ENCODE measurements at regions not wholly inside any gene's neighbourhood (a gene's known extent, or its start where the extent isn't known, plus 50 kb on each side); places are given as distances from the start of the nearest gene placed in this dataset.

GRCh38 chr13:52961987-52962386 lies 66.6 kb upstream of the OLFM4 start:
- TF ChIP-seq, protein P1, sequence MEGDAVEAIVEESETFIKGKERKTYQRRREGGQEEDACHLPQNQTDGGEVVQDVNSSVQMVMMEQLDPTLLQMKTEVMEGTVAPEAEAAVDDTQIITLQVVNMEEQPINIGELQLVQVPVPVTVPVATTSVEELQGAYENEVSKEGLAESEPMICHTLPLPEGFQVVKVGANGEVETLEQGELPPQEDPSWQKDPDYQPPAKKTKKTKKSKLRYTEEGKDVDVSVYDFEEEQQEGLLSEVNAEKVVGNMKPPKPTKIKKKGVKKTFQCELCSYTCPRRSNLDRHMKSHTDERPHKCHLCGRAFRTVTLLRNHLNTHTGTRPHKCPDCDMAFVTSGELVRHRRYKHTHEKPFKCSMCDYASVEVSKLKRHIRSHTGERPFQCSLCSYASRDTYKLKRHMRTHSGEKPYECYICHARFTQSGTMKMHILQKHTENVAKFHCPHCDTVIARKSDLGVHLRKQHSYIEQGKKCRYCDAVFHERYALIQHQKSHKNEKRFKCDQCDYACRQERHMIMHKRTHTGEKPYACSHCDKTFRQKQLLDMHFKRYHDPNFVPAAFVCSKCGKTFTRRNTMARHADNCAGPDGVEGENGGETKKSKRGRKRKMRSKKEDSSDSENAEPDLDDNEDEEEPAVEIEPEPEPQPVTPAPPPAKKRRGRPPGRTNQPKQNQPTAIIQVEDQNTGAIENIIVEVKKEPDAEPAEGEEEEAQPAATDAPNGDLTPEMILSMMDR (IDR thresholded peaks at IDR 0.05): no peak
- no peak for TF ChIP-seq POLR2A (IDR thresholded peaks at IDR 0.05)
- TF ChIP-seq EP300 (IDR thresholded peaks at IDR 0.05): no peak
- no peak for TF ChIP-seq POLR2AphosphoS5 (IDR thresholded peaks at IDR 0.05)
- H3K9me3 ChIP-seq: no peaks in the 10 kb centered on the region
- peaks cover 9% of the 10 kb centered on the region for H3K27me3 ChIP-seq
- H3K4me3 ChIP-seq: no peak overlapping the region
- no peaks in the 10 kb centered on the region for H3K4me1 ChIP-seq
- H3K36me3 ChIP-seq: no peaks in the 10 kb centered on the region
- H3K27ac ChIP-seq: no peak overlapping the region
- WGBS, 2 donors (ENCODE audit: low coverage in 1 of 2): 24 to 29% methylated on average over 2 to 3 of the region's 4 CpGs
- no peak for ATAC-seq

DNA sequence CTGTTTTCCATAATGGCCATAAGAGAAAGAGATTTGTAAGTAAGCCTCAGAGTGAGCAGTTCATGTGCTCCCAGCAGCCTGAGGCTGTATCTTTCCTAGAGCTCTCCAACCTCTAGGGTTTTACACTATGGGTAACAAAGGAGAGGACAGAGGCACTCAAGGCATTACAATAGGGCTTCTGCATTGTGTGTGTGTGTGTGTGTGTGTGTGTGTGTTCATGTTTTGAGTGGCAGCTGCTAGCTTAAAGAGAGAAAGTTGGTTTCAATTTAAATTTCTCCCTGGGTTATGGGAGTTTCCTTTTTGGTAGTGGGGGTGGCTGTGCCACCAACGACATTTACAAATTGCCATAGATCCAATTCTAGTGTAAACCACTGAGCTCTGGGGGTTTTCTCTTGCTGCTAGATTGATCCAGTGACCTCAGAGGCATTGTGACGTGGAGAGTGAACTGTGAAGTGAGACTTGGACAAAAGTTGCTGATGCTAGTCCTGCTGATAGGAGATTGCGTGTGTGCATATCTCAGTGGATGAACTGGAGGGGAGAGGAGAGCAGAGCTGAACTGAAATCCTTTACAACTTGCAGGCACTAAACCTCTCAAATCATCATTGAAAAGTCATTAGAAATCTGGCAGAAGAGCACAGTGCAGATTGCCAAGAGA lies 67.2 kb upstream of the OLFM4 start:
- no peaks in the 10 kb centered on the region for H3K9me3 ChIP-seq
- no peak overlapping the region for H3K27ac ChIP-seq
- no peaks in the 10 kb centered on the region for H3K4me1 ChIP-seq
- TF ChIP-seq POLR2AphosphoS5 (IDR thresholded peaks at IDR 0.05): no peak
- no peak for TF ChIP-seq POLR2A (IDR thresholded peaks at IDR 0.05)
- no peak for TF ChIP-seq EP300 (IDR thresholded peaks at IDR 0.05)
- peaks cover 9% of the 10 kb centered on the region for H3K27me3 ChIP-seq
- ATAC-seq: no peak
- no peaks in the 10 kb centered on the region for H3K36me3 ChIP-seq
- no peak overlapping the region for H3K4me3 ChIP-seq
- 17 to 57% methylated on average over 2 of the region's 3 CpGs for WGBS, 2 donors (ENCODE audit: low coverage in 1 of 2)

- no peak overlapping the region for H3K27ac ChIP-seq
- 26 to 56% methylated on average over 2 to 3 of the region's 4 CpGs for WGBS, 2 donors (ENCODE audit: low coverage in 1 of 2)
- H3K9me3 ChIP-seq: no peaks in the 10 kb centered on the region
- TF ChIP-seq, protein P1 (IDR thresholded peaks at IDR 0.05): no peak
- TF ChIP-seq POLR2A (IDR thresholded peaks at IDR 0.05) (no peak), EP300 (IDR thresholded peaks at IDR 0.05) (no peak), POLR2AphosphoS5 (IDR thresholded peaks at IDR 0.05) (no peak)
- H3K27me3 ChIP-seq: peaks cover 6% of the 10 kb centered on the region
- H3K36me3 ChIP-seq: no peaks in the 10 kb centered on the region
- no peak overlapping the region for H3K4me3 ChIP-seq
- no peak for ATAC-seq
- no peaks in the 10 kb centered on the region for H3K4me1 ChIP-seq
Observed at GRCh38 chr13:52955472-52955874, 73.1 kb upstream of the OLFM4 start.

GRCh38 chr13:52954838-52955237 lies 73.8 kb upstream of the OLFM4 start:
- H3K9me3 ChIP-seq: no peaks in the 10 kb centered on the region
- WGBS, 2 donors (ENCODE audit: low coverage in 1 of 2): 67 to 68% methylated on average over 2 of the region's 2 CpGs
- TF ChIP-seq, protein P1 (IDR thresholded peaks at IDR 0.05): no peak
- TF ChIP-seq POLR2AphosphoS5 (IDR thresholded peaks at IDR 0.05) (no peak), POLR2A (IDR thresholded peaks at IDR 0.05) (no peak), EP300 (IDR thresholded peaks at IDR 0.05) (no peak)
- H3K4me1 ChIP-seq: no peaks in the 10 kb centered on the region
- H3K27me3 ChIP-seq: no peaks in the 10 kb centered on the region
- ATAC-seq: no peak
- H3K36me3 ChIP-seq: no peaks in the 10 kb centered on the region
- H3K4me3 ChIP-seq: no peak overlapping the region
- no peak overlapping the region for H3K27ac ChIP-seq

- WGBS, 2 donors (ENCODE audit: low coverage in 1 of 2): 50 to 71% methylated on average over 4 to 5 of the region's 6 CpGs
- no peak for TF ChIP-seq EP300 (IDR thresholded peaks at IDR 0.05)
- no peak for TF ChIP-seq POLR2A (IDR thresholded peaks at IDR 0.05)
- TF ChIP-seq, protein P1 (IDR thresholded peaks at IDR 0.05): no peak
- no peak for TF ChIP-seq POLR2AphosphoS5 (IDR thresholded peaks at IDR 0.05)
- peak; percentile 39 for ATAC-seq
- peak overlapping the region in 1 of 4 donors; percentile 19 for H3K27ac ChIP-seq
- H3K27me3 ChIP-seq: peaks cover 11% of the 10 kb centered on the region
- no peaks in the 10 kb centered on the region for H3K4me1 ChIP-seq
- H3K36me3 ChIP-seq: no peaks in the 10 kb centered on the region
- no peak overlapping the region for H3K4me3 ChIP-seq
- no peaks in the 10 kb centered on the region for H3K9me3 ChIP-seq
Observed at GRCh38 chr13:52950436-52950956, 78.1 kb upstream of the OLFM4 start.
